HAP-1 (cell line): ENCODE measurements at regions not wholly inside any gene's neighbourhood (a gene's known extent, or its start where the extent isn't known, plus 50 kb on each side); places are given as distances from the start of the nearest gene placed in this dataset.
"Not testable (repeated sequence)": the region's sequence is repeated elsewhere in the genome, so short reads cannot be mapped to it uniquely, and the experiment has no call there.

Experiments used
- DNase-seq, 2 experiments: peaks; one replicate each; pipeline ENCODE4 v3.0.0-alpha.2; 2016 to 2020; ENCODE audit warnings: low spot score in 2 of 2
- H3K27me3 ChIP-seq: fragments of 250-450 bp; sonication (Bioruptor Pico); 2 replicates; pipeline ENCODE4 v1.5.1; 2020; ENCODE audit warnings: low read depth, mild to moderate bottlenecking, moderate library complexity
- H3K36me3 ChIP-seq: fragments of 250-450 bp; sonication (Bioruptor Pico); replicated peaks from 2 replicates; pipeline ENCODE4 v1.5.1; 2020; ENCODE audit warnings: mild to moderate bottlenecking
- H3K4me1 ChIP-seq: fragments of 250-450 bp; sonication (Bioruptor Pico); 2 replicates; pipeline ENCODE4 v1.5.1; 2020; ENCODE audit warnings: mild to moderate bottlenecking
- H3K4me3 ChIP-seq: fragments of 250-450 bp; sonication (Bioruptor Pico); 2 replicates; pipeline ENCODE4 v1.5.1; 2020; ENCODE audit warnings: mild to moderate bottlenecking, moderate library complexity
- H3K9me3 ChIP-seq: fragments of 250-450 bp; sonication (Bioruptor Pico); 2 replicates; pipeline ENCODE4 v1.5.1; 2020; ENCODE audit warnings: mild to moderate bottlenecking, moderate library complexity
- in situ Hi-C: fragments of 300-500 bp; cut with MboI; formaldehyde crosslinking; loops from 3 replicates; pipeline ENCODE4 v1.14.3; 2020; ENCODE audit warnings: low sequenced_read_pairs, inconsistent platforms, mixed read lengths

DNA sequence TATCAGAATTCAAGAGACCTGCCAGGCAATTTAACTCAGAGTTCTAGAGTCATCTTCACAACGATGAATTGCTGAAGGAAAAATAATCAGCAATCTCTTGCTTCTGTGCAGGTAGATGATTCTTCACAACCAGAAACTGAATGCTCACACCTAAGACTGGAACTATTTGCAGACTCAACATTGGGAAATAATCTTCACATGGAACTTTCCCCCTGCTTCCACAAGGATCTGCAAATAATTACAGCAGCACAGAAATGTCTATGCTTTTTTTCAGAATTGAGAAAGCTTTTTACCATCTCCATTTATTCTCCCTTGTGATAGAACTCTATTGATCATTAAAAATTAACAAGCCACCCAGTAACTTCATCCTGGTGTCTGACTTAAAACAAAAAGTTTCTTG lies 282.8 kb downstream of the AHR start:
- Histone ChIP-seq H3K9me3 (no peaks in the 10 kb centered on the region), H3K4me3 (no peak overlapping the region), H3K36me3 (no peaks in the 10 kb centered on the region), H3K27me3 (no peaks in the 10 kb centered on the region), H3K4me1 (no peaks in the 10 kb centered on the region)
- DNase-seq: no peak
- in situ Hi-C loops: no loop called here

DNA sequence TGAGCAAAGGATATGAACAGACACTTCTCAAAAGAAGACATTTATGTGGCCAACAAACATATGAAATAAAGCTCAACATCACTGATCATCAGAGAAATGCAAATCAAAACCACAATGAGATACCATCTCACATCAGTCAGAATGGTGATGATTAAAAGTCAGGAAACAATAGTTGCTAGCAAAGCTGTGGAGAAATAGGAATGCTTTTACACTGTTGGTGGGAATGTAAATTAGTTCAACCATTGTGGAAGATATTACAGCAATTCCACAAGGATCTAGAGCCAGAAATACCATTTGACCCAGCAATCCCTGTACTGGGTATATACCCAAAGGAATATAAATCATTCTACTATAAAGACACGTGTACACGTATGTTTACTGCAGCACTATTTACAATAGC lies 284.2 kb downstream of the AHR start:
- in situ Hi-C loops, DNase-seq: not testable (repeated sequence)

DNA sequence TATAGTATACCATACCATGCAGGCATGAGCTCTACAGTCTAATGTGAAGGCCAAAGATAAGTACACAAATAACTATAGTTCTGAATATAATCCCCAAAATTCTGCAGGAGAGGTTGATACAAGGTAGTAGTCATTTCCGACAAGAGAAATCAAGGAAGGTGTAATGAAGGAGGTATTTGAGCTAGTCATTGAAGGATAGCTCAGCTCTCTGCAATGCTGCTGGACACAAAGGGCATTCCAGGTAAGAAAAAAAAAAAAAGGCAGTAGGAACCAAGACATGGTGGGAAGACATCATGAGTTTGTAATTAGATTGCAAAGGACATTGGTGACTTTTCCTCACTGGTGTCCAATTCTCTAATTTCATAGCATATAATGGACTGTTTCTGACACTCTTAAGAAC lies 285.3 kb downstream of the AHR start:
- in situ Hi-C loops: no loop called here
- no peak overlapping the region for H3K4me3 ChIP-seq
- H3K36me3 ChIP-seq: no peaks in the 10 kb centered on the region
- no peaks in the 10 kb centered on the region for H3K4me1 ChIP-seq
- H3K9me3 ChIP-seq: no peaks in the 10 kb centered on the region
- DNase-seq: no peak
- H3K27me3 ChIP-seq: no peaks in the 10 kb centered on the region

More for the DNA sequence above, 284.2 kb downstream of the AHR start:
- H3K4me1 ChIP-seq, H3K4me3 ChIP-seq, H3K36me3 ChIP-seq, H3K9me3 ChIP-seq, H3K27me3 ChIP-seq: not testable (repeated sequence)

DNA sequence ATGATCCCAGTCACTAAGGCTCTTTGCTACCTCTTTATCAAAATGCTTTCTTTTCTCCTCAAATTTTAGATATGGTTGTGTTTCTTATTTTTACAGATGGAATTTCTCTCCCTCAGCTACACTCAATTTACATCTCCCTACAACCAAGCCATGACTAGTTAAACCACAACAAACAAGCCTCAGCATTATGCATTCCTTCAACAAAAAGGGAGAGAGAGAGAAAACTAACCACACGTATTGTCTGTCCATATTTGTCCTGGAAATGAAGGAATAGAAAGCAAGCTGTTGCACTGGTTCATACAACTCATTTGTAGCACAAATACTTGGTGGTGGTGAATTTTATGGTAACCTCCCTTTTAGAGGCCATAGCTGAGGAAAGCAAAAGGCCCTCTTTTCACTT lies 286.4 kb downstream of the AHR start:
- DNase-seq: no peak
- H3K27me3 ChIP-seq: no peaks in the 10 kb centered on the region
- H3K9me3 ChIP-seq: no peaks in the 10 kb centered on the region
- in situ Hi-C loops: no loop called here
- no peaks in the 10 kb centered on the region for H3K36me3 ChIP-seq
- H3K4me3 ChIP-seq: no peak overlapping the region
- no peaks in the 10 kb centered on the region for H3K4me1 ChIP-seq

DNA sequence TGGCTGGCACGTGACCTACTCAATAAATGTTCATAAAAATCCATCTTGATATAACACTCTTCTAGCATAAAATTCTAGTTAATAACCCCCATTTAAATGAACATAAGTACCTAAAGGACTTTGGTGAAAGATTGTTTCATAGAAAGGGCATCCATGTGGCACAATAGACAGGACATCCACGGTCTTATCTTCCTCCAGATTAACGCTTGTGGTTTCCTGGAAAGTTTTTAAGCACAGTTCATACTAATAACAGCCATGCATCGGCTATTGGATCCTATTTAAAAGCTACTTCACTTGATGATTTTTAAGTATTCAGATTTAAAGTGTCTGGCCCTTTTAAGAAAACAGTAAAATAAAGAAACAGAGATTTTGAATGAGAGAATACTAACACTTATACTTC lies 288.3 kb downstream of the AHR start:
- Histone ChIP-seq H3K27me3 (no peaks in the 10 kb centered on the region), H3K9me3 (no peaks in the 10 kb centered on the region), H3K36me3 (no peaks in the 10 kb centered on the region), H3K4me1 (no peaks in the 10 kb centered on the region), H3K4me3 (no peak overlapping the region)
- DNase-seq: no peak
- in situ Hi-C loops: no loop called here

DNA sequence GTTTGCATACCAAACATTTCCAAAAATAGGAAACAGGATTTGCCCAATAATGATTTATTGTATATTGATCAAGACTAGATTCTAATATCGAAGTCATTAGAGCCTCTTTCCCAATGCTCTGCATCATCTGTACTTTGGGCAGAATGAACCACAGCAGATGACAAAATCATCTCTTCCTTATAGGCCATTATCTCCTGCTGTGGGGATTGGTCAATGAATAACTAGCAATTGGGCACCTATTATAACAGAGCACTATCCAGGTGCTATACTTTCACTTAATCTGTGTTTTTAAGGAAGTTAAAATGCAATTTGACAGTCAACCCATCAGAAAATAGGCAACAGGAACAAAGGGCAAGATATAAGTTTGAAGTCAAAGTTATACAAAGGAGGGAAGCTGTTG lies 290.3 kb downstream of the AHR start:
- Histone ChIP-seq H3K4me3 (no peak overlapping the region), H3K4me1 (no peaks in the 10 kb centered on the region), H3K9me3 (no peaks in the 10 kb centered on the region), H3K27me3 (no peaks in the 10 kb centered on the region), H3K36me3 (no peaks in the 10 kb centered on the region)
- in situ Hi-C loops: no loop called here
- DNase-seq: no peak

DNA sequence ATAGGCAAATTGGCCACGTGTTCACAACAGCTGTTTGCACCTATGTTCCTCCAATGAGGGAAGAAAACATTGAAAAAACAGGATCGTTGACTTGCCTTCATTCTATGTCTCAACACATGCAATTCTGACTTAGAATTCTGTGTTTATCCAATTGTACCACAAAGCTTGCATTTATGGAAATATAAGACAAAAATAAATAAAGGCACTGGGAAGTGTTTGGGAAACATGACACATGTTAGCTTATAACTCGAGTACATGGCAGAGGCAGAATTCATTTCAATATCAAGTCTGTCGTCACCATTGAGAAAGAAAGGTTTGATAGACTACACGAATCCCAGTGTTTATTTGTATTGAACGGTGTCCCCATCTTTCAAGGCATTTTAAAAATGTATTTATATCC lies 291.2 kb downstream of the AHR start:
- DNase-seq: no peak
- Histone ChIP-seq H3K36me3 (no peaks in the 10 kb centered on the region), H3K27me3 (no peaks in the 10 kb centered on the region), H3K9me3 (no peaks in the 10 kb centered on the region), H3K4me3 (no peak overlapping the region), H3K4me1 (no peaks in the 10 kb centered on the region)
- in situ Hi-C loops: no loop called here

DNA sequence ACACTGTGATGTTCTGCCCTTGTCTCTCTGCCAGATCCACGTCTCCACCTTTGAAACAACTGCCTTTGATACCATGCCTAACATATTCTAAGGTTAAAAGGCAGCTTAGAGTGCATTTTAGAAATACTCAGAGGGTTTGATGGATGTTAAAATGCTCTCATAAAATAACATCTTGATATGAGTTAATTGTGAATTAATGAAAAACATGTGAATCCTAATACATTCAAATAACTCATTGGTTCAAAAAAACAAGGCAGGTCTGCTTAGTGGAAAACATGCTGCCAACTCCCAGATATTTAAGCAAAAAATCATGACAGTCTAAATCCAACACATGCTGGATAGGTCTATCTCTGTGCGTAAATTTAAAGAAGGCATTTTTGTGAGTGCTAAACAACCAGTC lies 291.8 kb downstream of the AHR start:
- in situ Hi-C loops: no loop called here
- no peak for DNase-seq

DNA sequence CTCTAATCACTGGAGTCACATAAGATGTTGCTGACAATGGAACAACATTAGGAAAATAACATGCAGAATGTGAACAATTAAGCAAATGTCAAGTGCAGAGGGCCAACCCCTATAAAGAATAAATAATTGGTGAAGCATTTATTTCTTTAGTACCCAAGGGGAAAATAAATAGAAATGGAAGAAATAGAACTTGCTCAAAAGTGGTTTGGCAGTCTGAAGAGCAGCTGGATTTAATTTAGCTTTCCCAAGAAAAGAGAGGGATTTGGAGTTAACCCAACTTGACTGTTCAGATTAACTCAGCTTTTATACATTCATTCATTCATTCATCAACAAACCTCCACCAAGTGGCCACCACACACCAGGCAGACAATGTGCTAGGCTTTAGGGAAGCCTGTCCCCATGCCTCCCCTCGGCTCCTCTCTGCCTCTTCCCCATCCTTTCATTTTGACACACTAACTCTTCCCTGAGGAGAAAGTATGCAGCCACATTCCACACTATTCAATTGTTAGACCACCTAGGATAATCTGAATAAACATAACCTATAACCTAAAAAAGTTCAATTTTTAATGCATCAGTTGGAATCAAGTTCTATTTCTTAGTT lies 295.5 kb downstream of the AHR start:
- Histone ChIP-seq H3K27me3 (no peaks in the 10 kb centered on the region), H3K36me3 (no peaks in the 10 kb centered on the region), H3K4me1 (no peaks in the 10 kb centered on the region), H3K4me3 (no peak overlapping the region), H3K9me3 (no peaks in the 10 kb centered on the region)
- in situ Hi-C loops: no loop called here
- no peak for DNase-seq

More for the DNA sequence above, 291.8 kb downstream of the AHR start:
- Histone ChIP-seq H3K4me1 (no peaks in the 10 kb centered on the region), H3K36me3 (no peaks in the 10 kb centered on the region), H3K27me3 (no peaks in the 10 kb centered on the region), H3K9me3 (no peaks in the 10 kb centered on the region), H3K4me3 (no peak overlapping the region)

DNA sequence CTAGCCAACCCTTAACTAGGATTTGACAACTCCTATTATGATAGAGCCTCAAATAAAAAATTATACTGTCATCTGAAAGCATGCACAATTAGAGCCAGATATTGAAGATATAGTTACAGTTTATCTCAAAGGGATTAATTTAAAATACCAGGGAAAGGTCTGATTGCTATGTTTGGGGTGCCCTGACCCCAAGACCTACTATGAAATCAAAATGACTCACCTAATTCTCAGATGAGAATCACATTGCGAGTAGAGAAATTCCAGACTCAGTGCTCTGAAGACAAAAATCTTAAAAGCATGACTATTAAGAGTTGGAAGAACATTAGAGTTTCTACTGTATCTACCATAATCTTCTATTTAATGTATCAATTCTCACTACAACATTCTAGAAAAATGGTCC lies 297.1 kb downstream of the AHR start:
- Histone ChIP-seq H3K27me3 (no peaks in the 10 kb centered on the region), H3K4me1 (no peaks in the 10 kb centered on the region), H3K9me3 (no peaks in the 10 kb centered on the region), H3K36me3 (no peaks in the 10 kb centered on the region), H3K4me3 (no peak overlapping the region)
- DNase-seq: no peak
- in situ Hi-C loops: no loop called here

DNA sequence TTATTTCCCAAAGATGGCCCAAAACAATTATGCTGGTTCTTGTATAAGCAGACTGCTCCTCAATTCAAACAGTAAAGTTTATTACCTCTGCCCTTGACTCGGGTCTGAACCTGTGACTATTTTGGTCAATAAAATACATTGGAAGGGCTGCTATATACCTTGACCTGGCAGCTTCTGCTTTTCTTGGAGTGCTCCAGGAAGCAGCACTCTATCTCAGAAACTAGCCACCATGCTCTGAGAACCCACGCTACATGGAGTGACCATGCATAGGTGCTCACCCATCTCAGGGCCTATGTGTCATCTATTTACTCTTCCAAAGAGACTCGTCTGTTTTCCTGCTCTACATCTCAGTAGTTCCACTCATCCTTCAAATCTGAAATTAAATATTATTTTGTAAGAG lies 299.9 kb downstream of the AHR start:
- DNase-seq: no peak
- H3K27me3 ChIP-seq: no peaks in the 10 kb centered on the region
- H3K4me3 ChIP-seq: no peak overlapping the region
- no peaks in the 10 kb centered on the region for H3K4me1 ChIP-seq
- H3K9me3 ChIP-seq: no peaks in the 10 kb centered on the region
- in situ Hi-C loops: no loop called here
- H3K36me3 ChIP-seq: no peaks in the 10 kb centered on the region

DNA sequence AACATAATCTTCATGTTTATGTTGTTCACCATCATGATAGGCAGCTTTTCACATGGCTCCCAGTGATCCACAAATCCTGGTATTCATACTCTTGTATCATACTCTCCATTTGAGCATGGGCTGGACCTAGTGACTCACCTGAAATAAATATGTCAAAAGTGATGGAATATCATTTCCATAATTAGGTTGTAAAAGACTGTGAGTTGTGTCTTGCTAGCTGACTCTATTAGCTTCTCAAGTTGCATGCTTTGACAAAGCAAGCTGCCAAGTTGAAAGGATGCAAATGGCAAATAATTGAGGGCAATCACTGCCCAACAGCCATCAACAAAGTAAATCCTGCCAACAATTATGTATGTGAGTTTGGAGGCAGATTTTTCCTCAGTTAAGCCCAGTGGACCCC lies 300.4 kb downstream of the AHR start:
- H3K4me3 ChIP-seq: no peak overlapping the region
- H3K36me3 ChIP-seq: no peaks in the 10 kb centered on the region
- H3K27me3 ChIP-seq: no peaks in the 10 kb centered on the region
- no peaks in the 10 kb centered on the region for H3K9me3 ChIP-seq
- in situ Hi-C loops: no loop called here
- no peak for DNase-seq
- no peaks in the 10 kb centered on the region for H3K4me1 ChIP-seq

DNA sequence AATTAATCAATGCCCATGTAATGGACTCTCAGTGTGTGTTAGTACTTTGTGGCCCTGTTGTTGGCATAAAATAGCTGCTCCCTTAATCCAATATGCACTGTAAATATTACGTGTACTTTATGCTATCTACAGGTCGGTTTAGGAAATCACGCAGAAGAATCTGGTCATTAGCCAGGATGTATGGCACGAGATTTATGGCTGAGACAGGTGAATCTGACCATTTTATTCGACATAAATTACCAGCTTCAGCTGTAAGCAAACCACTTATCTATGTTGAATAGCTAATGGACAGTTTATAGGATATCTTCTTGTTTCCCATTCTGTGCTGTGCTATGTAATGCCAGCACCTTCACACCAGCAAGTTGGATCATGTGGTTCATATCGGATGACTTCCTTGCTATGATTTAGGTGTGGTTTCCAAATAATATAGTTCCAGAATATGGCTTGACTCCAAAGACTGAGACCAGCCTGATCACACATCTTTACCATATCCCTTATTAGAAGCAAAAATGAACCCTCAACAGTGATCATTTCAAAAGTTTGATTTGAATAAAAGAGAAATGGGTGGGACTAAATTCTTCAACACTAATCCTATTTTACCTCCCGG lies 301.4 kb downstream of the AHR start:
- Histone ChIP-seq H3K4me1 (no peaks in the 10 kb centered on the region), H3K27me3 (no peaks in the 10 kb centered on the region), H3K36me3 (no peaks in the 10 kb centered on the region), H3K4me3 (no peak overlapping the region), H3K9me3 (no peaks in the 10 kb centered on the region; the same call in 1 of the 2 replicates)
- DNase-seq: no peak
- in situ Hi-C loops: no loop called here

DNA sequence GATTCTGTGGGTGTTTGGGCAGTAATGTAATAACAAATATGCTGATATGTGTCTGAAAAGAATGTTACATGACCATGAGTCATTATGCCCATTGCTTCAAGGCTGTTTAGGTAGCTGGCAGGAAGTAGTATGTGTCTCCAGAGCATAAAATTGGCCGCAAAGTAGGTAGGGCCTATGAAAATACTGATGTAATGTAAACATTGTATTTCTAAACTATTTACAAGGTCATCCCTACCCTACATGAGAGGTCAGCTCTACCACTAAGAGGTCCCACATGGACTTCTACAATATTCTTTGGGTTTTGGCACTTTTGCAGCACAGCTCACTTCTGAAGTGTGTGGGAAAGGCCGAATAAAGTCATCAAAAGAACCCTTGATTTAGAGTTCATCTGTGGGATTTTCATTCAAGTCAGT lies 301.9 kb downstream of the AHR start:
- no peak for DNase-seq
- in situ Hi-C loops: no loop called here
- H3K27me3 ChIP-seq: no peaks in the 10 kb centered on the region

DNA sequence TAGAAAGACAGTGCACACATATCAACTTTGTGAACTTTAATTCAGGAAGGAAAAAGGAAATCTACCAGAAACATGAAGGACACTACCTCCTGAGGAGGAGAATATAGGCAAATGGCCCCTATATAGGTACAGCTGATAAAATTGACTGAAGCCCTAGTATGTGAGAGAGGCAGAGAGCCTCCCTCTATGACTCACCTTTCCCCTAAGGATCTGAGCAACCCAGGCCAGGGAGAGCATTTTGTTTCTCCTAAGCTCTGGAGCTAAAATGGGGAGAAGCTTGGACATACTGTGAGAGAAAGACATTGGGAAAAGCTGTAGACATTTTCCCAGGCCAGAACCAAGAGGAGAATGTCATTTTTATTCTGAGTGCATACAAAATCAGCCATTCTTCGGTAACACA lies 303.5 kb downstream of the AHR start:
- Histone ChIP-seq H3K36me3 (no peaks in the 10 kb centered on the region), H3K9me3 (no peaks in the 10 kb centered on the region; the same call in 1 of the 2 replicates), H3K4me1 (no peaks in the 10 kb centered on the region), H3K27me3 (no peaks in the 10 kb centered on the region), H3K4me3 (no peak overlapping the region)
- in situ Hi-C loops: no loop called here
- DNase-seq: no peak

More for the DNA sequence above, 301.9 kb downstream of the AHR start:
- Histone ChIP-seq H3K4me1 (no peaks in the 10 kb centered on the region), H3K4me3 (no peak overlapping the region), H3K36me3 (no peaks in the 10 kb centered on the region), H3K9me3 (no peaks in the 10 kb centered on the region; the same call in 1 of the 2 replicates)
